ENCODE measurements at regions not wholly inside any gene's neighbourhood (a gene's known extent, or its start where the extent isn't known, plus 50 kb on each side); places are given as distances from the start of the nearest gene placed in this dataset.

- Histone ChIP-seq H3K4me1 (ENCODE audit: insufficient read depth, low read length) (no peaks in the 10 kb centered on the region), H2AFZ (ENCODE audit: low read length) (no peak overlapping the region), H3K79me2 (ENCODE audit: low read length) (no peaks in the 10 kb centered on the region), H3K9ac (ENCODE audit: low read length) (no peak overlapping the region), H3F3A (ENCODE audit: low read length, unreplicated experiment) (no peaks in the 10 kb centered on the region), H3K4me2 (ENCODE audit: low read length) (no peak overlapping the region), H4K20me1 (ENCODE audit: low read length) (no peaks in the 10 kb centered on the region), H3K27ac (ENCODE audit: low read length) (no peak overlapping the region), H3K27me3 (ENCODE audit: low read length) (no peaks in the 10 kb centered on the region), H3K9me2 (replicated peaks; ENCODE audit: low read length) (no peaks in the 10 kb centered on the region), H3K36me3 (ENCODE audit: low read depth, low read length) (no peaks in the 10 kb centered on the region), H3K9me3 (ENCODE audit: low read length) (no peaks in the 10 kb centered on the region), H3K4me3 (ENCODE audit: low read length) (no peak overlapping the region)
- POLR2A ChIA-PET (ENCODE audit: unreplicated experiment) = no interaction called here
- CTCF ChIA-PET = no interaction called here
- ATAC-seq = no peak
- no TSS peak for BruUV-seq (replicated peaks)
- intact Hi-C loops (cut with micrococcal nuclease) = no loop called here
- TF ChIP-seq EZH2phosphoT487 (IDR thresholded peaks at IDR 0.05; ENCODE audit: borderline replicate concordance, low read length) (no peak), EZH2 (IDR thresholded peaks at IDR 0.05; ENCODE audit: low read length, unreplicated experiment) (no peak), CTCF (conservative IDR thresholded peaks at IDR 0.05; ENCODE audit: low read depth, low read length) (no peak)
- no peak for DNase-seq
Observed at GRCh38 chr1:34398241-34398915, 221.7 kb downstream of the C1orf94 start.

GRCh38 chr1:34398916-34399275, 222.2 kb downstream of the C1orf94 start:
- Histone ChIP-seq H3F3A (ENCODE audit: low read length, unreplicated experiment) (no peaks in the 10 kb centered on the region), H3K4me2 (ENCODE audit: low read length) (no peak overlapping the region), H3K9ac (ENCODE audit: low read length) (no peak overlapping the region), H3K27me3 (ENCODE audit: low read length) (no peaks in the 10 kb centered on the region), H3K4me1 (ENCODE audit: insufficient read depth, low read length) (no peaks in the 10 kb centered on the region), H3K9me2 (replicated peaks; ENCODE audit: low read length) (no peaks in the 10 kb centered on the region), H4K20me1 (ENCODE audit: low read length) (no peaks in the 10 kb centered on the region), H3K9me3 (ENCODE audit: low read length) (no peaks in the 10 kb centered on the region), H2AFZ (ENCODE audit: low read length) (no peak overlapping the region), H3K4me3 (ENCODE audit: low read length) (no peak overlapping the region), H3K27ac (ENCODE audit: low read length) (no peak overlapping the region), H3K36me3 (ENCODE audit: low read depth, low read length) (no peaks in the 10 kb centered on the region), H3K79me2 (ENCODE audit: low read length) (no peaks in the 10 kb centered on the region)
- DNase-seq (no peak), ATAC-seq (no peak)
- intact Hi-C loops (cut with micrococcal nuclease) = no loop called here
- no TSS peak for BruUV-seq (replicated peaks)
- ChIA-PET POLR2A (ENCODE audit: unreplicated experiment) (no interaction called here), CTCF (no interaction called here)
- no peak for TF ChIP-seq EZH2 (IDR thresholded peaks at IDR 0.05; ENCODE audit: low read length, unreplicated experiment)
- no peak for TF ChIP-seq CTCF (conservative IDR thresholded peaks at IDR 0.05; ENCODE audit: low read depth, low read length)
- TF ChIP-seq EZH2phosphoT487 (IDR thresholded peaks at IDR 0.05; ENCODE audit: borderline replicate concordance, low read length) = no peak

GRCh38 chr1:34400675-34401074, 224.0 kb downstream of the C1orf94 start:
- H3K9me2 ChIP-seq (replicated peaks; ENCODE audit: low read length) = no peaks in the 10 kb centered on the region
- H3F3A ChIP-seq (ENCODE audit: low read length, unreplicated experiment) = no peaks in the 10 kb centered on the region
- no peaks in the 10 kb centered on the region for H3K36me3 ChIP-seq (ENCODE audit: low read depth, low read length)
- ChIA-PET CTCF (no interaction called here), POLR2A (ENCODE audit: unreplicated experiment) (no interaction called here)
- H3K27me3 ChIP-seq (ENCODE audit: low read length) = no peaks in the 10 kb centered on the region
- no peaks in the 10 kb centered on the region for H3K4me1 ChIP-seq (ENCODE audit: insufficient read depth, low read length)
- no peaks in the 10 kb centered on the region for H3K9me3 ChIP-seq (ENCODE audit: low read length)
- no peak overlapping the region for H3K4me3 ChIP-seq (ENCODE audit: low read length)
- TF ChIP-seq EZH2phosphoT487 (IDR thresholded peaks at IDR 0.05; ENCODE audit: borderline replicate concordance, low read length) (no peak), EZH2 (IDR thresholded peaks at IDR 0.05; ENCODE audit: low read length, unreplicated experiment) (no peak), CTCF (conservative IDR thresholded peaks at IDR 0.05; ENCODE audit: low read depth, low read length) (no peak)
- no peak overlapping the region for H3K9ac ChIP-seq (ENCODE audit: low read length)
- H3K27ac ChIP-seq (ENCODE audit: low read length) = no peak overlapping the region
- BruUV-seq (replicated peaks) = no TSS peak
- no peaks in the 10 kb centered on the region for H4K20me1 ChIP-seq (ENCODE audit: low read length)
- no peaks in the 10 kb centered on the region for H3K79me2 ChIP-seq (ENCODE audit: low read length)
- no peak overlapping the region for H2AFZ ChIP-seq (ENCODE audit: low read length)
- ATAC-seq (no peak), DNase-seq (no peak)
- intact Hi-C loops (cut with micrococcal nuclease) = no loop called here
- no peak overlapping the region for H3K4me2 ChIP-seq (ENCODE audit: low read length)
